NT2/D1 (cell line): ENCODE measurements at regions not wholly inside any gene's neighbourhood (a gene's known extent, or its start where the extent isn't known, plus 50 kb on each side); places are given as distances from the start of the nearest gene placed in this dataset.

Source experiments
- SUZ12 ChIP-seq: IDR thresholded peaks from 2 replicates; pipeline ENCODE4 v1.6.1; 2011; ENCODE audit not compliant: insufficient read length, insufficient read depth; ENCODE audit errors: extremely low read depth
- YY1 ChIP-seq: IDR thresholded peaks from 2 replicates; pipeline ENCODE4 v1.6.1; 2011; ENCODE audit not compliant: insufficient read length, insufficient read depth
- ZNF274 ChIP-seq: IDR thresholded peaks from 2 replicates; pipeline ENCODE4 v1.6.1; 2011; ENCODE audit warnings: mild to moderate bottlenecking, low read depth, low read length

- TF ChIP-seq SUZ12 (no peak), YY1 (no peak), ZNF274 (no peak)
These were observed 106.9 kb upstream of the OLFM3 start for GRCh38 chr1:102103646-102104045.
